GM19372 (cell line): ENCODE measurements at regions not wholly inside any gene's neighbourhood (a gene's known extent, or its start where the extent isn't known, plus 50 kb on each side); places are given as distances from the start of the nearest gene placed in this dataset.
"Not testable (repeated sequence)": the region's sequence is repeated elsewhere in the genome, so short reads cannot be mapped to it uniquely, and the experiment has no call there.

ENCODE experiments used
- ATAC-seq: cut with Tn5 transposase; IDR thresholded peaks from one replicate; pipeline ENCODE4 v1.9.1; 2021; ENCODE audit warnings: mild to moderate bottlenecking, low read depth, moderate library complexity; ENCODE audit not compliant: unreplicated experiment

DNA sequence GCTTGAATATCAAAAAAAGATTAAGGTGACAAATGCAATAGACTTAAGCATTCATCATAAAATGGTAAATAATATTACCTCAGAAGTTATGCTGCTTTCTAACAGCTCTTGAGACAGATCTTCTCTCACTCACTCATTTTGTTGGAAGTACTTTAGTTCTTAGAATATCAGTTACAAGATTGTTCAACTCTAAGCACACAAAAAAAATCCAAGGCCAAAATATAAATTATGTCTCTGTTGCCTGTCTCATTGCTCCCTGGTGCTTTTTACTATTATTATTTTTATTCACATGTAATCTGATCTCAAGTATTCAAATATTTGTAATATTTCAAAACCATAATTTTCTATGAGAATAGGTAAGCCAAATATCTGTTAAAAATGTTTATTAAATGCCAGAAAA lies 259.4 kb upstream of the HSF2 start:
- ATAC-seq = no peak

DNA sequence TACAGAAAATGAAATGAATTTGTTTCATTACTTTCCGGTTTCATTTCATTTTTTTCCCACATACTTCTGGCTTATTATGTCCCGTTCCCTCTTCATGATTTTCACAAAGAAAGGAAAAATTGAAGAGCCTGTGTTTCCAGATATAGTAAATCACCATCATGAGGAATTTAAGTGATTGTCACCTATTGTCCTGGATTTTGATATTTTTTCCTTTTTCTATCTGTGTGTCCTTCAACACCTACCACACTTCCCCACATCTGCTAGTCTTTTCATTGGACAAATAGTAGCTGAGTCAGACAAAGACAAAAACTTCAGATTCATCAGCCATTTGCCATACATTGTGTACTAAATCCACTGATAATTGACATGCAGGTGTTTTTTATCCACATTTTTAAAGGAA lies 258.2 kb upstream of the HSF2 start:
- ATAC-seq = no peak

GRCh38 chr6:122143813-122144601 lies 255.4 kb upstream of the HSF2 start:
- no peak for ATAC-seq

GRCh38 chr6:122145246-122145645 lies 254.2 kb upstream of the HSF2 start:
- ATAC-seq = no peak

GRCh38 chr6:122145741-122146240 lies 253.7 kb upstream of the HSF2 start:
- ATAC-seq = no peak

- no peak for ATAC-seq
Measured at GRCh38 chr6:122147291-122147690, 252.2 kb upstream of the HSF2 start.

DNA sequence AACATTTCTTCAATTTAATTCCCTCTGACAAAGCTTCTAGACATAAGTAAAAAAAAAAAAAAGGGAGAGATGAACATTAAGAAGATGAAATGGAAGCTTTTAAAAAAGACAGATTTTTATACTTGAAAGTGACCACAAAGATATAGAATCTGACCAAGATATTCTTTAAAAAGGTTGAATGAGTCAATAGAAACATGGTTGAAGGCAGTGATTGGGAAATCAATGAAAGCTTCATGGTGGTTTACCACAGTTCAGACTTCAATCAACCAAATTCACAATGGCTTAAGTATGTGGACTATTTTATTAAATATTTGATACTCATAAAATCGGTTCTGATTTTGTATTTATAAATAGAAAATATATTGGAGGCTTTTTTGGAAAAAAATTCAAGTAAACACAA lies 248.4 kb upstream of the HSF2 start:
- ATAC-seq = no peak

- ATAC-seq = no peak
Measured at GRCh38 chr6:122151763-122152162, 247.7 kb upstream of the HSF2 start.

- no peak for ATAC-seq
Measured at GRCh38 chr6:122153557-122153956, 245.9 kb upstream of the HSF2 start.

DNA sequence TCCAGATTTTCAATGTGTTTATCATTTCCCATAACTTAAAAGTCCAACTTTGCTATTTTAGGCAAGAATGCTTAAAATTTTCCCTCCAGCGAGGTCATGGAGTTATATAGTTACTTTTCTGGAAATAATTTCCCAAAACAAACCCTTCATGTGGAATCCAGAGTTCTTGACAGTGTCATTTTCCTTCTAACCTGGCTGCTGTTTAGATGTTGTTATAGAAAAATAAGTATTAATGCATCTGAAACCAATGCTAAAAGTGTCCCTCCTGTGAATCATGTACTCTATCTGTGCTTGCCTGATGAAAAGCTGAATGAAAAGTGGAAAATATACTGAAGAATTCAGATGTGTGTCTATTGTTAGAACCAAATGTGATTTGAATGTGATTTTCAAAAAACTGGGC lies 245.3 kb upstream of the HSF2 start:
- no peak for ATAC-seq

DNA sequence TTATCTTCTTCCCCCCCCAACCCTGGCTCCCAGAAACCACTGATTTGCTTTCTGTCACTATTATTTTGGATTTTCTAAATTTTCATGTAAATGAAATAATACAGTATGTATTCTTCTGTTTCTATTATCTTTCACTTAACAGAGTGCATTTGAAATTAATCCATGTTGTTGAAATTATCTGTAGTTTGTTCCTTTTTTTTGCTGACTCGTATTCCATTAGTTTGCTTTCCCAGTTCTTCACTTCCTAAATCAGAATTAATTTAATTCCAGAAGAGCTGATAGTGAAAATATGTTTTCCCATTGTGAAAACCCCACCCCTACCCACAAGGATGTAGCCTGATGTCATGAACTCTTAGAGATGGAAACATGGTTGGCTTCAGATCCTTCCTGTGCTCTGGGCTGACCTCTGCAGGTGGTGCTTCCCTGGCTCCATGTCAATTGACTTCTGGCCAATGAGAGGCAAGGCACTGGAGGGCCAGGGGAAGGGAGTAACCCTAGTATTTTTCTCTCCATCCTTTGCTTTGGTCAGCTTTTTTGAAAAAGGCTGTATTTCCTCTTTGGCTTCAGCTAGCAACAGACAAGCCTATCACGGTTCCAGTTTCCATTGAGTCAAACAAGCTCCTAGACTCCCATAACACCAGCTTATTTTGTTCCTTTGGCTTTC lies 244.4 kb upstream of the HSF2 start:
- no peak for ATAC-seq

- ATAC-seq = no peak
Measured at GRCh38 chr6:122161136-122161535, 238.3 kb upstream of the HSF2 start.

DNA sequence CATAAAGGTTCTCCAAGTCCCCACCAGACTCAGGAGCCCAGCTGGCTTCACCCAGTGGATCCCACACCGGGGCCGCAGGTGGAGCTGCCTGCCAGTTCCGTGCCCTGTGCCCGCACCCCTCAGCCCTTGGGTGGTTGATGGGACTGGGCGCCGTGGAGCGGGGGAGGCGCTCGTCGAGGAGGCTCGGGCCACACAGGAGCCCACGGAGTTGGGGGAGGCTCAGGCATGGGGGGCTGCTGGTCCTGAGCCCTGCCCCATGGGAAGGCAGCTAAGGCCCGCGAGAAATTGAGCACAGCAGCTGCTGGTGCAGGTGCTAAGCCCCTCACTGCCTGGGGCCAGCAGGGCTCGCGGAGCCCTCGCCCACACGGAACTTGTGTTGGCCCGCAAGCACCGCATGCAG lies 234.4 kb upstream of the HSF2 start:
- ATAC-seq = no peak

DNA sequence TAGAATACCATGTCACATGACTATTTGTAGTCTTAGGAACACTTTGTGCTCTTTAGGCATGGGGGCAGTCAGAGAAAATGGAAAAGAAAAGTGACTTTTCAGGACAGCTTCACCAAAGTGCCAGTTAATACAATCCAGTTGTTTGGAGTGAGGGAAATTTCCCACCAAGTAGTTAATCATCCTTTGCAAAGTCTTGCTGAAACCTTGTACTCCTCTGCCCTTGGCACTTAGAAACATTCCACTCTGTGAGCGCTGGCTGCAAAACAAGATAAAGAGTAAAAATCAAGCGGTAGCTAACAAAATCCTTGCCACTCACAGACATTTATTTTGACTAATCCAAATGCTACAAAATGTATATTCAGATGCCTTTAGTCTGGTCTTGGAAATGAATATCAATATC lies 229.2 kb upstream of the HSF2 start:
- ATAC-seq = no peak

DNA sequence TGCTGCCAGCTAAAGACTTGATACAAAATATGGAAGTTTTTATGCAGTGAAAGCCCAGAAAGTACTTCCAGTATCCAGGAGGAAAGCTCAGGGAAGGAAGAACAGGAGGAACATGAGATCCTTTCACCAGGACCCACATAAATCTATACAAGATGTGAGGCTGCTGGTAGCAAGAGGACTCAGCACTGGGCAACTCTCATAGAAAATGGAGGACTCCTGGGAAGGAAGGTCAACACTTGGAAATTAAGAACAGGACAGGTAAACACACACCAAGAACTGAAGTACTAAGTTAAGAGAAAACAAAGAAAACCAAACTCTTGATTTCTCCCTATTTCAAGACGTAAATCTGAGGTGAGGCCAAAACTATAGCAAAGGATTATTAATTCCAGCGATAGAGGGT lies 220.5 kb upstream of the HSF2 start:
- no peak for ATAC-seq

DNA sequence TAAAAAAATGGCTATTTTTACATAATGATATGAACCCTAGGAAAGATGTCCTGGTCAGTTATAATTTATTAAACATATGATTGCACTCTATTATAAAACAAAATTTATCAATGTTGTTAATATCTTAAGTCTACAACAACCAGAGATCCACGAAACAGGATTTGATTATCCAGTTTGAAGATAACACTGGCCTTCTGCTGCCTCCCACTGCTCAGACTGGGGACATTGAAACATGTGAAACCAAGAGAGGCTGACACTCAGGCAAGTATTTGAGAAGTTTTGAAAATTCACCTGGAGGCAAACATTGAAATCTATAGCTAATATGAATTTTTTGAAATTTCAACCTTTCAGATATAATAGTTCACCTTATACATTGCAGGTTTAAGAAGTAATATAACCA lies 219.3 kb upstream of the HSF2 start:
- no peak for ATAC-seq

- ATAC-seq = no peak
Measured at GRCh38 chr6:122182061-122182460, 217.4 kb upstream of the HSF2 start.

DNA sequence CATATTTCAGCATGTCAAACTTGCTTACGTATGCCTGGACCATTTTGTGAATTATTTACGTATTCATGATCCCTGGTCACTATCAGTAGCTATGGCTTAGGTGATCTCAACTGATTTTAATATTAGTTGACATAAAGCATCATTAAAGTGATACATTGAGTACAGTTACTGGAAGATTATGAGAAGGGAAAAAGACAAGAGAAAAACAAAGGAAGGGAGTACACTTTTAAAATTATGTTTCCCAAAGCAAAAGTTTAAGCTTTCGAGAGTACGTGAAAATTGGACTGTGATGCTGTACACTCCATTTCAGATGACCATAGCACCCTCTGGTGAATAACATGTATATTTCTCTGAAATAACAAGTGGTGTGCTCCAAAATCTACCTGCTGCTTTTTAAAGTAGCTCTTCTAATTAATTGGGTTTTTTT lies 215.0 kb upstream of the HSF2 start:
- no peak for ATAC-seq

GRCh38 chr6:122185458-122185857 lies 214.0 kb upstream of the HSF2 start:
- not testable (repeated sequence) for ATAC-seq

GRCh38 chr6:122187186-122187585 lies 212.3 kb upstream of the HSF2 start:
- no peak for ATAC-seq

GRCh38 chr6:122198922-122199321 lies 200.5 kb upstream of the HSF2 start:
- no peak for ATAC-seq

GRCh38 chr6:122200440-122200839 lies 199.0 kb upstream of the HSF2 start:
- ATAC-seq = no peak
